NCI-H2107 treated with DMSO at 0.1 percent for 48 hours (cell line): ENCODE measurements at regions not wholly inside any gene's neighbourhood (a gene's known extent, or its start where the extent isn't known, plus 50 kb on each side); places are given as distances from the start of the nearest gene placed in this dataset.

Experiments
- DNase-seq: peaks from one replicate; lab custom pipeline; 2025; ENCODE audit not compliant: unreplicated experiment; lab: John Stamatoyannopoulos, UW

DNA sequence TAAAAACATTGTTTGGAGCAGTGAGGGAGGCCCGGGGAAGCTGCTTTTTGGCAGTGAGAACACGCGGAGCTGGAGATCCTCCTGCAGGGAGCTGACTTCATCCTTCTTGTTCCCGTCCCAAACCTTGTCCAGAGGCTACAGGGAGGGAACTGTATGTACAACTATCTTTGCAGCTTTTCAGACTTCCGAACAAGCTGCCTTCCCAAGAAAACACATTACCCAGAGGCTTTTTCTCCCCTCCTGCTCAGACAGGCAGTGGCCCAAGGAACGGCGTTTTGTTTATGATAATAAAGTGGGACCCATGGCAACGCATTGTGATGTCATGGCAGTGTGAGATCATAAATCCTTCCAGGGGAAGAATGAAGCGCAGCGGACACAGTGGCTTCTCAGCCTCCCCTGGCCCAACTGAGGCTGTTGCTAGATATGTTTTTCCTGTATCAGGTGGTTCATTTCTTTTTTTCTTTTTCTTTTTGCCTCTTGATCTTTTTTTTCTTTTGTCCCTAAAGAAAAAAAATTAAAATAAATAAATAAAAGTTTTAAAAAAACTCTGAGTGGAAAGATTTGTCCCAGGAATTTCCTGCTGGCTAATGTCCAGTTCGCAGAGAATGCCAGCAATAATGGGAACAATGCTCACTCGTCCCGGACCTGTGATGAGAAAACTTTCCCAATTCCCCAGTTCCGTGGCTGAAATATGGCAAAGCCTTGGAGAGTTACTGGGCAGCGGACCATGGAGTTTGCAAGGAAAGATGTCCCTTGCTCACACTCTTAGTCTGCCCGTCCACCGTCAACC lies 103.4 kb upstream of the MAP1LC3B2 start:
- DNase-seq: no peak

DNA sequence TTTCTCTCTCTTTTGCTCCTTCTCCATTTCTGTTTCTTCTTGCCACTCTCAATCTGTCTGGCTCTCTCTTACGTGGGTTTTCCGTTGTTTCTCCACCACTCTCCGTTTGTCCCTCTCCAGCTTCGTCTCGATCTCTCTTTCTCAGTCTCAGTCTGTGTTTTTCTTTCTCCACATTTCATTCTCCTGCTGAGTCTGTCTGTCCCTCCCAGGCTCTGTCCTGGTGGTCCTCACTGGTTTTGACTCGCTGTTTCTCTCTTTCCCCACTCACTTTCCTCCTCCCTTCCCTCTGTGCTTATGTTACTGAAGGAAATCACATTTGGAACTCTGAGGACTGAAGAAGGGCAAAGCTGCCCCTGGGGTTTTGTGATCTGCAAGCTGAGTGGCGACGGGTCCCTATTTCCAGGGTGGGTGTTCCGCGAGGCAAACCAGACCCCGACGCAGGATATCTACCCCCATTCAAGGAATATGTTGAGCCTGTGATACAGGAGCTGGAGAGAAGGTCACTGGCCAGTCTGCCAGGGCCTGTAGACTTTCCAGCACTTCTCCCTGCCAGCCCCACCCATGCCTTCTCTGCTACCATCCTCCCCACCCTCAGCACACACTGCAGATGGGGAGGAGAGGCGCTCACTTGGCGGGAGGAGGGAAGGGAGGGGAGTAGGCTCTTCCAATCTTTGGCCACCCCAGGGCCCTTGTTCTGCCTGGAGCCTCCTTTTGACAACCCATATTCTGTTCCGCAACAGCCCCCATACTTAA lies 102.7 kb upstream of the MAP1LC3B2 start:
- no peak for DNase-seq

DNA sequence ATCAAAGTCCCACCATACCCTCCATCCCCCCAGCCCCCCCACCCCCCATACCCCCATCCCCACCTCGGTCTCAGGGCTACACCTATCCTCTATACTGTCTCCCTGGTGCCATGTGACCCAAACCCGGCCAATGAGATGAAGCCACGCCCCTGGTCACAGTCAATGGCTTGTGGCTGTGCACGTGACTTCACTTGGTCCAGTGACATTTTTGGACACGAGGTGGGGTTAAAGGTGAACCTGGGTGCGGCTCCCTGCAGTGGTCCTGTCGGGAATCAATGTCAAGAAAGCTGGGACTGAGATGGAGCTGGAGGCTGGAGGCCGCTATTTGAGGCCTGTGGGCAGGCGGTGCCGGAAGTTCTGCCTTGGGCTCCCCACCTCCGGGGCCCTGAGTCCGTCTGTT lies 100.7 kb upstream of the MAP1LC3B2 start:
- no peak for DNase-seq

- DNase-seq: no peak
Observed at GRCh38 chr12:116459011-116459875, 99.9 kb upstream of the MAP1LC3B2 start.

DNA sequence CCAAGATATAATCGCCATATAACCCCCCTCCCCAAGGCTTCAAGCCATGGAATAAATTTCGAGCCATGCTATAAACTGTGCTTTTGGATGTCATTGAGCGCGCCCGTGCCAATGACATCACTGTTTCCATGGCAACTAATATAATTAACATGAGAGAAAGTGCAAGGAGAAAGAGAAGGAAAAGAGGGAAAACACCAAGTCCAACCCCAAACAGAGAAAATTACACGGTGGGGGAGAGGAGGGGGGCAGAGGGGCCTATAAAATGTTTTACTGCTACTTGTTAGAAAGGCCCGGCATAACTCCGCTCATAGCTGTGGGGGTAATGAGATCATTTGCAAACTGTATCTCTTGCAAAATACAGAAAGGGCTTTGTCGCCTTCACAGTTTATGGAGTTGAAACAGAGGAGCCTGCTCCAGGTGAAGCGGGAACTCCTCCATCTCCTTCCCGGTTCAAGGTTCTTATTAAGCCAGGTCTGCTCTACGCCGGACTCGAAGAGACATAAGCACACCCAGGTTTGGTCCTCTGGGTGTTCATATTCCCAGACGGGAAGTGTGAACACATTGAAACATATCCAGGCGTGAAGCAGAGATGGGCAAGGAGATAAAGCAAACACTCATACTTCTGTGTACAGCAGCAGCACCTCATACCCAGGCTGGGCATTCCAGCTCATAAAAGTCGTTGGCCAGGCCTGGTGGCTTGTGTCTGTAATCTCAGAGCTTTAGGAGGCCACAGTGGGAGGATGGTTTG lies 99.1 kb upstream of the MAP1LC3B2 start:
- no peak for DNase-seq

DNA sequence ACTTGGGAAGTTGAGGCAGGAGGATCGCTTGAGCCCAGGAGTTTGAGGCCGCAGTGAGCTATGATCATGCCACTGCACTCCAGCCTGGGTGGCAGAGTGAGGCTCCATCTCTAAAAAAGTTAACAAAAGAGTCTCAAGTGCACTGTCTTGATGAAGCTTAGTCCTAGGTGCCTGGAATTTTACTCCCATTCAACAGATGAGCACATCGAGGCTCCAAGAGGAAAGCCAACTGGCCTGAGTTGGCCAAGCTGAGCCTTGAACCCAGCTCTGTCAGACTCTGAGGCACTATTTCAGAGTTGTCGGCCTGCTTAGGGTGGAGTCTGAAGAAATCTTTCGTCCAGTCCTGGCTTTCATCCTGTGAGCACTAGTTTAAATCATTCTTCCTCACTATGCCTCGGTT lies 98.1 kb upstream of the MAP1LC3B2 start:
- DNase-seq: no peak

- DNase-seq: no peak
Observed at GRCh38 chr12:116463366-116463765, 95.8 kb upstream of the MAP1LC3B2 start.

DNA sequence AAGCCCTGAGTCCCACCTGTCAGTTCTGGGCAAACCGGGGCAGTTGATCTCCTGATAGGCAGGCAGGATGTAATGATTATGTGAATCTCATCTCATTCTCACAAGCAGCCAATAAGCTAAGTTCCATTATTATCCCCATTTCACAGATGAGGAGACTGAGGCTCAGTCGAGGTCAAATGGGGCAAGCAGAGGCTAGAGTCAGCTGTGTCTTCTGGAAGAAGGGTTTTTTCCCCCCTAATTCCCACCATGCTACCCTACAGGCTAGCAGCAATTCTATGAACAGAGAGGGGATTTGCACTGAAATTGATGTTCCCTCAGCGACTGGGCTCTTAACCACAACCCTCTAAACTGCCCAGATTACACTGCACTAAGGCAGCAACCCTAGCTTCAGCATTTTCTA lies 93.8 kb upstream of the MAP1LC3B2 start:
- no peak for DNase-seq

DNA sequence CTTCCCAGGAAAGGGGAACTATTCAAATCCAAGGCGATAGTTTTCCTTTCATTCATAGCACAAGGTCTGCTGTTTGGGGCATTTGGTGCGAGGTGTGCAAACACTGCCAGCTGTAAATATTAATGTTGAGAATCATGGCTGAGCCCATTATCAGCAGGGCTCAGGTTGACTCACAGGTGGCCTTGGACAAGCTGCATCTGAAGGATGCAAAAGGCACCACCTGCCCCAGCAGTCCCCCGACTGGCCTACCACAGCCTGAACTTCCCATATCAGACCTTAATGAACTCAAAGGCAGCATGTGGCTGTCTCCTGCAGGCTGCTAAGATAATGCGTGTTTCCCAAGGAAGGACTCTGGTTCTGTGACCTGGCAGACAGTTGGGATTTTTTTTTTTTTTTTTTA lies 93.3 kb upstream of the MAP1LC3B2 start:
- peak; percentile 5 for DNase-seq

- DNase-seq: no peak
Observed at GRCh38 chr12:116466536-116466935, 92.6 kb upstream of the MAP1LC3B2 start.

DNA sequence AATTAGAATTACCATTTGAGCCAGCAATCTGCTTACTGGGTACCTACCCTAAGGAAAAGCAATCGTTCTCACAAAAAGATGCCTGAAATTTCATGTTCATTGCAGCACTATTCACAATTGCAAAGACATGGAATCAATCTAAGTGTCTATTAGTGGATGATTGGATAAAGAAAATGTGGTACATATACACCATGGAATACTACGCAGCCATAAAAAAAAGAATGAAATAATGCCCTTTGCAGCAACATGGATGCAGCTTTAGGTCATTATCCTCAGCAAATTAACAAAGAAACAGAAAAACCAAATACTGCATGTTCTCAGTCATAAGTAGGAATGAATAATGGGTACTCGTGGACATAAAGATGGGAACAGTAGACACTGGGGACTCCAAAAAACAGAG lies 89.8 kb upstream of the MAP1LC3B2 start:
- DNase-seq: no peak

DNA sequence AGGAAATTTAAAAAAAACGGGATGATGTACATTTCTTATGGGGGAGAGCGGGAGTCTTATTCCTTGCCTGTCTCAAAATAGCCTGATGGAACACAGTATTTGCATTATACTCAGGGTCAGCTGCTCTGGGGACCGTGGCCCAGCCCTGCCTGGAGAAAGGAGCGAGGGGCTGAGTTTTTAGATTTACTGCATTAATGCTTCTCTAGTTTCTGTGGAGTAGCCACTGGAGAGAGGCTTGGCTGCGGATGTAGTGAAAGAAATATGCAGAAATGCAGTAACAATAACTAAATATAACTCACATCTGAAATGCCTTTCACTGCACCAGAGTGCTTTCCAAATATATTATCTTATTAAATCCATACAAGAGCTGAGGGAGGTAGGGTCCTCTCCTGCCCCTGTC lies 87.6 kb upstream of the MAP1LC3B2 start:
- DNase-seq: no peak

DNA sequence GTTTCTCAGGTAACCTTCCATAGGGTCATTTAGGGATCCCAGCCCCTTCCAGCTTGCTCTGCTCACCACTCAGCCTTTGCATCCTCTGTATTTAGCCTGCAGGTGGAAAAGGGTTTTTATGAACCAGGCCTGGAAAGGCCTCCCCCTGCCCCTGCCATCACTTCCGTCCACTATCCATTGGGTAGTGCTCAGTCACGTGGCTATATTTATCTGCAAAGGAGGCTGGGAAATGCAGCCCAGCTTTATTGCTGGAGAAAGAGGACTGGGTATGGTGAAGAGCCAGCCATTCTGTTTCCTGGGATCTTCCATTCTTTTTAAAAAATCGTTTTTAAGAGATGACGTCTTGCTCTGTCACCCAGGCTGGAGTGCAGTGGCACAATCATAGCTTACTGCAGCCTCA lies 87.0 kb upstream of the MAP1LC3B2 start:
- DNase-seq: no peak

DNA sequence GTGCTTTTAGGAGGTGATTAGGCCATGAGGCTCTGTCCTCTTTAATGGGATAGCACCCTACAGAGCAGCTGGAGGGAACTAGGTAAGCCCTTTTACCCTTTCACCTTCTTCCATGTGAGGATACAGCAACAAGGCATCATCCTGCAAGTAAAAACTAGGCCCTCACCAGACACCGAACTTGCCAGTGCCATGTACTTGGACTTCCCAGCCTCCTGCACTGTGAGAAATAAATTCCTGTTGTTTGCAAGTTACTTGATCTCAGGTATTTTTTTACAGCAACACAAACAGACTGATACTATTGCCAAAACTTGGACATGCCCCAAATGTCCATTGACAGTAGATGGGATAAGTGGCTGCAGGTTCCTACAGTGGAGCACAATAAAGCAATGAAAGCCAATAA lies 85.8 kb upstream of the MAP1LC3B2 start:
- no peak for DNase-seq

- no peak for DNase-seq
Observed at GRCh38 chr12:116474331-116474730, 84.8 kb upstream of the MAP1LC3B2 start.

DNA sequence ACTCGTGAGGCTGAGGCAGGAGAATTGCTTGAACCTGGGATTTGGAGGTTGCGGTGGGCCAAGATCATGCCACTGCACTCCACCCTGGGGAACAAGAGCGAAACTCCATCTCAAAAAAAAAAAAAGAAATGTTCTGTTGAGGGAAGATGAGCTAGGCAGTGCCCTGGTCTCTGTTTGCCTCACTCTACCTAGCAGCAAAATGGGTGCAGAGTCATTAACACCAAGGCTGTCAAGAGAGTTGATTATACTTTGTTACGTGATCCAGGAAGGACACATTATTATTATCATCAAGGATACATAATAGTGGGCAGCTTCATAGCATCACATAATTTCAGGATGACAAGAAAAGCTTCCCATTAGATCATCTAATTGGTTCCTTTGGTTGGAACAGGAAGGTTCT lies 84.3 kb upstream of the MAP1LC3B2 start:
- DNase-seq: no peak

- DNase-seq: no peak
Observed at GRCh38 chr12:116476227-116476822, 82.9 kb upstream of the MAP1LC3B2 start.

DNA sequence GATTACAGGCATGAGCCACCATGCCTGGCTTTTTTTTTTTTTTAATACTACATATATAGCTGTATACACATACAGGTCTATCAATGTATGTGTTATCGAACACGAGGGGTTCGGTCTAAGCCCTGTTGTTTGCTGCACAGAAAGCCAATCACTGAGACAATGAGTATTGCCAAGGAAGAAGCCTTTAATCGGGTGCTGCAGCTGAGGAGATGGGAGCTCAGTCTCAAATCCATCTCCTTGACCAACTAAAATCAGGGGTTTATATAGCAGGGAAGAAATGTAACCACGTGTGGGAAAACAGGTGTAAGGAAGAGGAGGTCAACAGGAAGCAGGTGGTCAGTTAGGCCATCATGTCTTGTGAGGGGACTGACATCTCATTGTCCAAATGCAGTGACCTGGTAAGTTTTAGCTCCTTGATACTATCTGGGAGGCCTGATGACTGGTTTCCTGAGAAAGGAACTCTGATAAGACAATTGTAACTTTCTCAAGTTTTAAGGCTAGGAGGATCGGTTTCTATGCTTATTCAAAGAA lies 80.9 kb upstream of the MAP1LC3B2 start:
- no peak for DNase-seq

- DNase-seq: no peak
Observed at GRCh38 chr12:116480210-116480810, 78.9 kb upstream of the MAP1LC3B2 start.

GRCh38 chr12:116481726-116482125 lies 77.5 kb upstream of the MAP1LC3B2 start:
- no peak for DNase-seq
